Osteocyte (in vitro differentiated cells): ENCODE measurements at regions not wholly inside any gene's neighbourhood (a gene's known extent, or its start where the extent isn't known, plus 50 kb on each side); places are given as distances from the start of the nearest gene placed in this dataset.
"Not testable (repeated sequence)": the region's sequence is repeated elsewhere in the genome, so short reads cannot be mapped to it uniquely, and the experiment has no call there.

ENCODE experiments used
- DNase-seq: peaks from one replicate; pipeline ENCODE4 v3.0.0; 2021; ENCODE audit warnings: mixed read lengths; ENCODE audit not compliant: unreplicated experiment; ENCODE audit errors: extremely low spot score
- H3K27ac Mint-ChIP-seq: one replicate; pipeline ENCODE4 v1.8.0; 2021; ENCODE audit warnings: mild to moderate bottlenecking, mixed read lengths; ENCODE audit not compliant: unreplicated experiment
- H3K27me3 Mint-ChIP-seq: one replicate; pipeline ENCODE4 v1.8.0; 2021; ENCODE audit warnings: mixed read lengths; ENCODE audit not compliant: unreplicated experiment
- H3K36me3 Mint-ChIP-seq: one replicate; pipeline ENCODE4 v1.8.0; 2021; ENCODE audit warnings: mixed read lengths; ENCODE audit not compliant: unreplicated experiment
- H3K4me1 Mint-ChIP-seq: one replicate; pipeline ENCODE4 v1.8.0; 2021; ENCODE audit warnings: mixed read lengths; ENCODE audit not compliant: unreplicated experiment
- H3K4me3 Mint-ChIP-seq: one replicate; pipeline ENCODE4 v1.8.0; 2021; ENCODE audit warnings: mild to moderate bottlenecking, moderate library complexity, mixed read lengths; ENCODE audit not compliant: unreplicated experiment
- H3K9me3 Mint-ChIP-seq: one replicate; pipeline ENCODE4 v1.8.0; 2021; ENCODE audit warnings: mixed read lengths; ENCODE audit not compliant: unreplicated experiment
- CTCF ChIP-seq: fragments of 200-600 bp; sonication (generic); IDR thresholded peaks from 2 replicates; pipeline ENCODE4 v1.5.0; 2021; ENCODE audit warnings: antibody characterized with exemption, mild to moderate bottlenecking, moderate library complexity

DNA sequence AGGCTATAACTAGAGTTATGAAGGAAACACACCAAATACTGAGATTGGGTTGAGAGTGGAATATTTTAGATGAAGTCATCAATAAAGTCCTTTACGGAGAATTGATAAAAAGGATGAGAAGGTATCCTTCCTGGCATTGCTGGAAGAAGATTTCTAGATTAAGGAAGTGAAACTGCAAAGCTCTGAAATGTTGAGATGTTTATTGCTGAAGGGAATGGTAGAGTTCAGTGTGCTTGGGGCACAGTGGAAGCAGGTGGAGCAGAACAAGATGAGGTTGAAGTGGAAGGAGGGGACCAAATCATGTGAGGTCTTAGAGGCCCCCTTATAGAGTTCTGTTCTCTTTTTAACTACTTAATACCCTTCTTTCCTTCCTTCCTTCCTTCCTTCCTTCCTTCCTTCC is 848.5 kb downstream of the RAB28 start:
- no peak for TF ChIP-seq CTCF
- no peaks in the 10 kb centered on the region for H3K36me3 Mint-ChIP-seq
- H3K4me1 Mint-ChIP-seq = no peaks in the 10 kb centered on the region
- DNase-seq = no peak
- no peak overlapping the region for H3K27ac Mint-ChIP-seq
- no peak overlapping the region for H3K4me3 Mint-ChIP-seq
- peaks cover 11% of the 10 kb centered on the region for H3K9me3 Mint-ChIP-seq
- H3K27me3 Mint-ChIP-seq = peaks cover 2% of the 10 kb centered on the region

- no peak overlapping the region for H3K27ac Mint-ChIP-seq
- H3K27me3 Mint-ChIP-seq = peaks cover 2% of the 10 kb centered on the region
- H3K36me3 Mint-ChIP-seq = no peaks in the 10 kb centered on the region
- peak; percentile 94 for TF ChIP-seq CTCF
- no peaks in the 10 kb centered on the region for H3K4me1 Mint-ChIP-seq
- peaks cover 15% of the 10 kb centered on the region for H3K9me3 Mint-ChIP-seq
- H3K4me3 Mint-ChIP-seq = no peak overlapping the region
- DNase-seq = peak; percentile 87
Observed at GRCh38 chr4:12633053-12633651, 851.0 kb downstream of the RAB28 start.

- no peak for TF ChIP-seq CTCF
- Mint-ChIP-seq H3K4me1 (no peaks in the 10 kb centered on the region), H3K9me3 (peaks cover 3% of the 10 kb centered on the region), H3K27me3 (no peaks in the 10 kb centered on the region), H3K27ac (no peak overlapping the region), H3K4me3 (no peak overlapping the region), H3K36me3 (no peaks in the 10 kb centered on the region)
- no peak for DNase-seq
Observed at GRCh38 chr4:12615822-12616221, 868.3 kb downstream of the RAB28 start.

DNA sequence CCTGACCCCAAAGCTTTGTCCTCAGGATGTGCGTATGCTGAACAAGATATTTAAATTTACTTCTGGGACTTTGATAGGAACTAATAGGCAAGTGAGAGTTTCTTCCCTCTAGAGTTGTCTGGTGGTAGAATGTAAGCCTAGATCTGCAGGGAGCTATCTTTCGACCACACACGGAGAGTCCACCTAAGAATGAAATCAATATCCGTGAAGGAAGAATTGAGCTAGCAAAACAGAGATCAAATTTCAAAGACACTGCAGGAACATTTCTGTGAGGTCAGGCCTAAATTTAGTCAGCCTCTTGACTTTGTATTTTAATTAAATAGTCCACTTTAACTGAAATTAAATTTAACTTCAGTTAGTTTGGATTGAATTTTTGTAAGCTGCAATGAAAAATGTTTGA is 871.3 kb downstream of the RAB28 start:
- Mint-ChIP-seq H3K4me1 (no peaks in the 10 kb centered on the region), H3K9me3 (peaks cover 3% of the 10 kb centered on the region), H3K36me3 (no peaks in the 10 kb centered on the region), H3K27me3 (no peaks in the 10 kb centered on the region), H3K4me3 (no peak overlapping the region), H3K27ac (no peak overlapping the region)
- DNase-seq = no peak
- no peak for TF ChIP-seq CTCF

DNA sequence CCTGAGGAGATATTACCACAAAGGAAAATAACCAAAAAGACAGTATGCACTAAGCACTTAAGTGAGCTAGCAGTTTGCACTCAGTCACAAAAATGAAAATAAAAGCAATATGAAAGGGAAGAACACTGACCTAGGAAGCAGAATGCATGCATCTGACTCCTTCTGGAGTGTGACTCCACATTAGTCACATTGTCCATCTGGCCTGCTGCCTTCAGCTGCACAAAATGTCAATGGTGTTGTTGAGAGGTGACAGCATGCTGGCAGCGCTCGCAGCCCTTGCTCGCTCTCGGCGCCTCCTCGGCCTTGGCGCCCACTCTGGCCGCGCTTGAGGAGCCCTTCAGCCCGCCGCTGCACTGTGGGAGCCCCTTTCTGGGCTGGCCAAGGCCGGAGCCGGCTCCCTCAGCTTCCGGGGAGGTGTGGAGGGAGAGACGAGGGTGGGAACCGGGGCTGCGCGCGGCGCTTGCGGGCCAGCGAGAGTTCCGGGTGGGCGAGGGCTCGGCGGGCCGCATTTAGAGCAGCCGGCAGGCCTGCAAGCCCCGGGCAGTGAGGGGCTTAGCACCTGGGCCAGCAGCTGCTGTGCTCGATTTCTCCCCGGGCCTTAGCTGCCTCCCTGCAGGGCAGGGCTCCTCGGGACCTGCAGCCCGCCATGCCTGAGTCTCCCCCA is 874.8 kb downstream of the RAB28 start:
- not testable (repeated sequence) for H3K27ac Mint-ChIP-seq, H3K36me3 Mint-ChIP-seq, H3K4me3 Mint-ChIP-seq, H3K9me3 Mint-ChIP-seq, H3K27me3 Mint-ChIP-seq, H3K4me1 Mint-ChIP-seq, DNase-seq
